ENCODE measurements at regions not wholly inside any gene's neighbourhood (a gene's known extent, or its start where the extent isn't known, plus 50 kb on each side); places are given as distances from the start of the nearest gene placed in this dataset.

- TF ChIP-seq CTCF (IDR thresholded peaks at IDR 0.05), result no peak
- TF ChIP-seq ZFX (IDR thresholded peaks at IDR 0.05; ENCODE audit: borderline replicate concordance), result no peak
- no peak overlapping the region for H3K27ac ChIP-seq
Measured at GRCh38 chr14:101623685-101624444, 62.6 kb downstream of the DIO3 start.

- TF ChIP-seq ZFX (IDR thresholded peaks at IDR 0.05; ENCODE audit: borderline replicate concordance) (no peak), CTCF (IDR thresholded peaks at IDR 0.05) (no peak)
- H3K27ac ChIP-seq, result no peak overlapping the region
Measured at GRCh38 chr14:101624536-101624935, 63.2 kb downstream of the DIO3 start.

GRCh38 chr14:101625336-101626097, 64.2 kb downstream of the DIO3 start:
- H3K27ac ChIP-seq, result no peak overlapping the region
- no peak for TF ChIP-seq ZFX (IDR thresholded peaks at IDR 0.05; ENCODE audit: borderline replicate concordance)
- no peak for TF ChIP-seq CTCF (IDR thresholded peaks at IDR 0.05)

- TF ChIP-seq ZFX (IDR thresholded peaks at IDR 0.05; ENCODE audit: borderline replicate concordance) (no peak), CTCF (IDR thresholded peaks at IDR 0.05) (no peak)
- no peak overlapping the region for H3K27ac ChIP-seq
Measured at GRCh38 chr14:101626331-101626730, 65.0 kb downstream of the DIO3 start.

GRCh38 chr14:101627915-101628262, 66.6 kb downstream of the DIO3 start:
- TF ChIP-seq CTCF (IDR thresholded peaks at IDR 0.05), result no peak
- no peak for TF ChIP-seq ZFX (IDR thresholded peaks at IDR 0.05; ENCODE audit: borderline replicate concordance)
- H3K27ac ChIP-seq, result no peak overlapping the region

- TF ChIP-seq CTCF (IDR thresholded peaks at IDR 0.05) (peak; percentile 95), ZFX (IDR thresholded peaks at IDR 0.05; ENCODE audit: borderline replicate concordance) (no peak)
- no peak overlapping the region for H3K27ac ChIP-seq
Measured at GRCh38 chr14:101628471-101628966, 67.2 kb downstream of the DIO3 start.

GRCh38 chr14:101628975-101629374, 67.7 kb downstream of the DIO3 start:
- TF ChIP-seq ZFX (IDR thresholded peaks at IDR 0.05; ENCODE audit: borderline replicate concordance) (no peak), CTCF (IDR thresholded peaks at IDR 0.05) (no peak)
- no peak overlapping the region for H3K27ac ChIP-seq

All from 22Rv1 (cell line).